ENCODE measurements at regions not wholly inside any gene's neighbourhood (a gene's known extent, or its start where the extent isn't known, plus 50 kb on each side); places are given as distances from the start of the nearest gene placed in this dataset.

GRCh38 chr18:68623342-68623741 is 91.6 kb downstream of the TMX3 start:
- DNase-seq, result peak; percentile 36

GRCh38 chr18:68611311-68611710 is 103.6 kb downstream of the TMX3 start:
- DNase-seq, result no peak

- DNase-seq, result no peak
These were observed 105.9 kb downstream of the TMX3 start for GRCh38 chr18:68608851-68609490.

- DNase-seq, result no peak
These were observed 107.1 kb downstream of the TMX3 start for GRCh38 chr18:68607852-68608251.

GRCh38 chr18:68604256-68604655 is 110.7 kb downstream of the TMX3 start:
- DNase-seq, result no peak

- no peak for DNase-seq
These were observed 118.9 kb downstream of the TMX3 start for GRCh38 chr18:68596016-68596415.

- no peak for DNase-seq
These were observed 126.7 kb downstream of the TMX3 start for GRCh38 chr18:68588169-68588568.

GRCh38 chr18:68583685-68584084 is 131.2 kb downstream of the TMX3 start:
- no peak for DNase-seq

GRCh38 chr18:68574311-68574710 is 140.6 kb downstream of the TMX3 start:
- DNase-seq, result no peak

- no peak for DNase-seq
These were observed 145.0 kb downstream of the TMX3 start for GRCh38 chr18:68569936-68570335.

- no peak for DNase-seq
These were observed 146.3 kb downstream of the TMX3 start for GRCh38 chr18:68568364-68569155.

GRCh38 chr18:68566991-68567390 is 147.9 kb downstream of the TMX3 start:
- DNase-seq, result no peak

- DNase-seq, result no peak
These were observed 149.9 kb downstream of the TMX3 start for GRCh38 chr18:68564961-68565360.

- DNase-seq, result no peak
These were observed 150.6 kb downstream of the TMX3 start for GRCh38 chr18:68564351-68564750.

GRCh38 chr18:68560128-68560527 is 154.8 kb downstream of the TMX3 start:
- DNase-seq, result no peak

- no peak for DNase-seq
These were observed 157.7 kb downstream of the TMX3 start for GRCh38 chr18:68557183-68557582.

- no peak for DNase-seq
These were observed 159.0 kb downstream of the TMX3 start for GRCh38 chr18:68555879-68556301.

GRCh38 chr18:68548904-68549870 is 165.7 kb downstream of the TMX3 start:
- no peak for DNase-seq

- DNase-seq, result no peak
These were observed 171.6 kb downstream of the TMX3 start for GRCh38 chr18:68543344-68543743.

- DNase-seq, result no peak
These were observed 172.1 kb downstream of the TMX3 start for GRCh38 chr18:68542846-68543245.

- no peak for DNase-seq
These were observed 181.3 kb downstream of the TMX3 start for GRCh38 chr18:68533641-68534040.

GRCh38 chr18:68532328-68532885 is 182.5 kb downstream of the TMX3 start:
- no peak for DNase-seq

- DNase-seq, result no peak
These were observed 189.8 kb downstream of the TMX3 start for GRCh38 chr18:68525091-68525490.
